NCI-H510A treated with DMSO at 0.1 percent for 48 hours (cell line): ENCODE measurements at regions not wholly inside any gene's neighbourhood (a gene's known extent, or its start where the extent isn't known, plus 50 kb on each side); places are given as distances from the start of the nearest gene placed in this dataset.
"Not testable (repeated sequence)": the region's sequence is repeated elsewhere in the genome, so short reads cannot be mapped to it uniquely, and the experiment has no call there.

ENCODE experiments used
- DNase-seq: peaks from one replicate; lab custom pipeline; 2025; lab: John Stamatoyannopoulos, UW

DNA sequence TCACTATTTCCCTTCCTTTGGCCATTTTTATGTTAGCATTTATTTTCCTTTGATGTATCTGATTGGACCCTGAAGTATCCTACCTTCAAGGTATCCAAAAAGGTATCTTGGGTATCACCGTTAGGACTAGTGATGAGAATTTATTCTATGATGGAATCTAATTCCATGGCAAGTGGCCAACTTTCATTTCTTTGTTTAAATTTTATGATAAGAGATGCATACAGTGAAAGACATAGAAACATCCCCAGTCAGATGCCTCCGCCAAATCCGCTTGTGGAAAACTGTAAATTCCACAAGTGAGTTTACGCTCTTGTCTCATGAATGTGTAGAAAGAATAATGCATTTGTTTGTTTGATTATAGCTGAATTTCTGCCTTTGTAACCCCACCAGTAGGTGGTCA is 153.7 kb upstream of the NR2F2 start:
- no peak for DNase-seq

DNA sequence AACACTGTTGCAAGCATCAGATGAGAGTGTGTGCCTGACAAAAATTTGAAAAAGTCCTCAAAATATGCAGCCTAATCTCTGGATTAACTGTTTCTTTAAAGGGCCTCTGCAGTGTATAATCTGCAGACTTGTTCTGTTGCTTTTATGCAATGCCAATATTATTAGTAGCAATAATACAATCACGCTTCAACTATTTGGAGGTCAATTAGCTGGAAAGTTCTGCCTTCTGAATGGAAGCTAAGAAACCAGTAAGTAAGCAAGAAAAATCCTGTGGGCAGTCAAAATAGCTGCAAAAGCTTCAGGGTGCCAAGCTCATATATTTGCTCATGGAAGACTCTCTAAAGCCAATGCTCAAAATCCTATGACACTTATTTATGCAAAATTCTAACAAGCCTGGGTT is 153.2 kb upstream of the NR2F2 start:
- DNase-seq = no peak

DNA sequence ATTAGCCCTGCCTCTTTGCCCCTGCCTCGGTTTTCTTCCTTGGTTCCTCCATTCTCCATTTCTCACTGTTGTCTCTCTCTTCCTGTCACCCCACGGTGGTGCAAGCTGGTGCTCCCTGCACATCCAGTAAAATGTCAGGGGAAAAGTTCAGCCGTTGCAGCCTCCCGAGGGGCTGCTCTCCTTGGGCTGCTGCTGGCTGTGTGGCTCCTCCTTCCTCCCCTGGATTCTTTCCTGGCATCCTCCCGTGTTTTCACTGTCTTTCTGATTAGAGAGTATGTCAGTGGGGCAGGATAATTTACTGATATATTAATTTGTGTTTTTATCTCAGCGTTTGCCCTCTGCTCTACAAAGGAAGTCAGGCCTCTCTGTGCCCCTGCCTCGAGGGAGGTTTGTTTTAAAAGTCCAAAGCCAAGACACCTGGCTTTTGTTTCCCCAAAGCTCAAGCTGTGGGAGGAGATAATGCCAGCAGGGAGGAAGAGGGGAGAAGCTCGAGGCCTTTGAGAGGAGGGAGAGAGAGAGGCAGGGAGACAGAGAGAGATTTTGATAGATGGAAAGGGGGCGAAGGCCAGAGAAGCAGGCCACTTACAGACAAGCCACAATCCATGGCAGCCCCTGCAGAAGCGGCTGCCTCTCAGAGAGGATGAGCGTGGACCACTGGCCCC is 150.3 kb upstream of the NR2F2 start:
- DNase-seq = no peak

DNA sequence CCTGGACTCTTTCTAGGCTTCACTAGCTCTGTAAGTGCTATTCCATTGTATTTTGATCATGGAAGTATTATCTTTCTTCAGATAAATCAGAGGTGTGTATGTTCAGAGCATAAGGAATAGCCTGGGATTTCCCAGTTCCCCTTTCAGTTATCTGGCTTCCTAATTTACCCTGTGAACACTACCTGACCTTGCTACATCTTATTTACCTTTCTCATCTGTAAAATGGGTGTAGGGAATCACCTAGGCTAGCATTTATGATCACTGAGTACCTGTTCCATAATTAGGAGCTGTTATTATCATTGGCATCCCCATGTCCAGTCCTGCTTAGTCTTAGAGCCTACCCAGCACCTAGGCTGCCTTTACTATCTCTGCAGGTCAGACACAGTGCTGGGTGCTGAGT is 149.3 kb upstream of the NR2F2 start:
- no peak for DNase-seq

DNA sequence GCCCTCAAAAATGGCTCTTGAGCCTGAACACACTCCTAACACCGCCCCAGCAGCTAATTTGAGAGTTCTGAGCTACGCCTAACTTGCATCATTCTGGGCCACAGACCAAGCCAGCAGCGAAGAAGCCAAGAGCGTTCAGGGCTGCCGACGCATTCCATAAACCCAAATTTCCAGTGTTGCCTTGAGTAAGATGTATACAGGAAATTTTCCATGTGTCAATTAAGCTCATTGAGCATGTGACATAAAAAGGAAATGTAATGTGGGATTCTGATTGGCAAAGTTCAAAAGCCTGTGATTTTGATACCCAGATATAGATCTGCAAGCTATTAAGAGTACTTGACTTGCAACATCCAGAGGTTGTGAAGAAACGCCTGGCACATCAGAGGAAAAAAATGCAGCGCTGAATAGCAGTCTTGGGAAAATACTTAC is 148.6 kb upstream of the NR2F2 start:
- DNase-seq = no peak

DNA sequence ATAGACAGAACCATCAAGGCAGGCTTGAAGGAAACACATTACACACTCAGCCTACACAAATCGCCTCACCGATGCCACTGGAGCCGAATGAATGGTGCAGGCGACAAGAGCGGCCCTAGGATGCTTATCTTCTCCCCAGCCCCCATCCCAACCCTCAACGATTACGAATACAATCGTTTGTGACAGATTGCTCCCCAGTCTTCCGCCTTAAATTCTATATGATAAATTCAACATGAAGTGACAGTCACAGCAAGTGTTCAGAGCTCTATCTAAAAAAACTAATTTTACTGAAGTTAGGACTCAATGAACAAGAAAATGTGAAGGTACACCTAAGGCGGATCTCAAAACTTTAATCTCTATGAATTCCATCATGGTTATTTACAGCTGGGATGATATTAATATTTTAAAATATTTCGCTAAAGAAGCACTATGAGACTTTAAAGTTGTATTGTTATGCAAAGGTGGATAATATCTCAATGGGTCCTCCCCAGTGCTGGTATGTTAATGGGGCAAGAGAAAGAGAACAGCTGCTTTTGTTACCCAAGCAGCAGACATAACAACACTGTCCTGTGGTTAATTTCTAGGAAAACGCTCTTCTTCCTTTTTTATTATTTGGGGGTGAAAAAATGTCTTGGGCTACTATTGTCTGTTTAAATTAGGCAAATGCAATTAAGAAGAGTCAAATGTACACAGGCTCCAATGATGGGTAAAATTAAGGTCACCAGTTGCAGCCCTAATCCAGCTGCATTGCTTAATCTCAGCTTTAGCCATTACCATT is 147.6 kb upstream of the NR2F2 start:
- no peak for DNase-seq

DNA sequence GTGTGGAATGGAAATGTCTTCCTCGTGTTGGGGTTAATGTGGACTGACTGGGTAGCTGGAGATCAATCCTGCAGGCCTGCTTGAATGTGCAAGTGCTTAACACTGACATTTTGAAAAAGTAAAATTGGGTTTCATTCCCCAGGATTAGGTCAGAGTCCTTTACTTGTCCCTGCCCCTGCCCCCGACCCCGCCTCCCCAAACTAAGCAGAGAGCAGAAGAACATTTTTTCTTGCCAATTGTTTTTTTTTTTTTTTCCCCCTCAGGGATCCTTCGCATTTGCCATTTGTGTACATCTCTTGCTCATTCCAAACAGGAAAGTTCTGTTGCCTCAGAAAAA is 147.0 kb upstream of the NR2F2 start:
- no peak for DNase-seq

DNA sequence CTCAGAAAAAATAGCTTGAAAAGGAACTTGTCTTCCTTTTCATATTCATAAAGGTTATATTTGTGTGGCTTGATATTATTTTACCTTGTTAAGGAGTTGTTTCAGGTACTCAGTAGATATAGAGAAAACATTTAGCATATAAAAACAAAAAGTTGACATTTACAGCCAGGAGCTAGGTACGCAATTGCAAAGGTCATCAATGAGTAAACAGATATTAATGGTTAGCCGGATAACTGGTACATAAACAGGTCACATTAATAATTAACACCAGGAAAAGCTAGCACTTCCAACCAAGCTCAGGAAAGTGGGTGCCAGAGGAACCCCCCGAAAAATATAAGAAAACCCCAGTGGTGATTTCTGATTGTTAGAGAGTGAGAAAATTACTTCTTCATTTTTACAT is 146.6 kb upstream of the NR2F2 start:
- no peak for DNase-seq

DNA sequence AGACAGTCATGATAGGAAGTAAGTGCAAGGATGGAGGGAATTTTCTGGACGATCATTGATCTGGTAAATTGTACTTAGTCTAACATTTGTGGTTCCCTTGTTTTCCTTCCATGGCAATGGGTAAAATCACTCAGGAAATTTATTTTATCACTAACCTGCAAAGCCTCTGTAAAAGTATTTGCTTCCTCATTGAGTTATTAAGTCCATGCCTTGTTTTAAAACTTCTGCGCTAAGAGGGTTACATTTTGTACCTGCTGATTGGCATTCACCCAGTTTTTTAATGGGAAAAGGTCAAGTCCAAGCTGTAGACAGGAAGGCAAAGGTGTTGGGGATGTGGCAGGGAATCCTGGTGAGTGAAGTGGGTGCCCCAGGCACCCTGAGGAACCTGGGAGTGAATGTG is 146.2 kb upstream of the NR2F2 start:
- DNase-seq = no peak

DNA sequence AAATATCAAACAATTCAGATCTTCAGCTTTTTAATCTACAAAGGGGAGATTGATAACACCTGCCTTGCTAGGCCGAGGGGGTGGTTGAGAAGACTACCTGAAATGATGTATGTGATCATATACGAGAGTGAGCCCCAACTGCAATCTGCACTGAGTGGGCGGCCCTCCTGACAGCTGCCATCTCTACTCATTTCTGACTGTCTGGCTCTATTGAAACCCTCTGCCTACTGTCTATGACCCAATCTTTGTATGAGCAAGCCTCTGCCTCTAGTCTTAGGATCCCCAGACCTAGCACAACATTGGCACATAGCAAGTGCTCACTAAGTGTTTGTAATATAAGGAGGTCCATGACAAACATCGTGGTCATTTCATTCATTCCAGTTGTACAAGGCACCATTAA is 144.4 kb upstream of the NR2F2 start:
- no peak for DNase-seq

DNA sequence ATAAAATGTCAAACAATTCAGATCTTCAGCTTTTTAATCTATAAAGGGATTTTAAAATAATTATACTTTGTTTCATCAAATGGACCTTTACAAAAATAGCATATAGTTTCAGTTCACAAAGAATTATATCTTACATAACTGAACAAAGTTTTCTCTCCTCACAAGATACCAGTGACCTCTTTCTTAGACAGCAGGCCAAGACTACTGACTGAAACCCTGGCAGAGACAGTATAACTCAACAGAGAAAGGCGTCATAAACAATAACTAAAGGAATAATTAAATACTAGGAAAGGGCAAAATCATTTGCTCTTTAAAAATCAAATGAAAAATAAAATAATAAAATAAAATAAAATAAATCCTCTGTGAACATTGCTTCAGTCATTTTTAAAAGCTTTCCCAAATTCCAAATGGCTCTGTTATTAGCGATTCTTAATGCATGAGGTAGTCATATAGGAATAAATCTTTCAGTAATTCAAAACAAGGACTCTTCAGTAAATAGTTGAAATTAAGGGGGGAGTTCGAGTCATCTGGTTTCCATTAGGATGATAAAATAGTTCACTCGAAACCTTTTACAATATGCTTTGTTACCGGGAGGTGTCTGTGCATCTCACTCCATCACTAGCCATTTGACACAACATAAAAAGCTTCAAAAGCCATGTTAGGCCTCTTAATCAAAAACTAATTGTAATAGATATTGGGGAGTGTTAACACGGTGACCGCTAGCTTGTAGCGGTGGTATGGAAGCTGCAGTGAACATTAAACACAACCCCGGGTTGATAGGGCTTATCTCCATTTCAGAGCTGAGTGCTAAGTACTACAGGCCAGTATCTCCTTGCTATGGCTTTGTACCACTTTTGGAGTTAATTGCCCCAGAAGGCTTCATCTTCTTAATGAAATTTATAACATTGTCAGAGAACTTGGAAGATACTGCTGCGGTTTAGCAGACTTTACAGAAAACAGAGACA is 142.9 kb upstream of the NR2F2 start:
- no peak for DNase-seq

DNA sequence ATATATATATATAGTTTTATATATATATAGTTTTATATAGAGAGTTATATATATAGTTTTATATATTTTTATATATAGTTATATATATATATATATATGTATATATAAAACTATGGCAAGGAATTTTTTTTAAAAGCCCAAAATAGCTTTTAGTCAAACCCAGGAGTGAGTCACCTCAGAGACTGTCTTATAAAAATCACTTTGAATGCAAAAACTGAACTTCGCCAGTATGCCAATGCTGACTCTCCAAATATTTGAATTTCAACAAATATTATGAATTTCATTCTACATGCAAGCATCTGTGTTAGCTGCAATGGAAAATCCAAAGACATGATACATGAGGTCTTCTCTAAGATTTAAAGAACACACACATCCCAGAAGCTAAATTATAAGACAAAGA is 132.8 kb upstream of the NR2F2 start:
- DNase-seq = no peak

DNA sequence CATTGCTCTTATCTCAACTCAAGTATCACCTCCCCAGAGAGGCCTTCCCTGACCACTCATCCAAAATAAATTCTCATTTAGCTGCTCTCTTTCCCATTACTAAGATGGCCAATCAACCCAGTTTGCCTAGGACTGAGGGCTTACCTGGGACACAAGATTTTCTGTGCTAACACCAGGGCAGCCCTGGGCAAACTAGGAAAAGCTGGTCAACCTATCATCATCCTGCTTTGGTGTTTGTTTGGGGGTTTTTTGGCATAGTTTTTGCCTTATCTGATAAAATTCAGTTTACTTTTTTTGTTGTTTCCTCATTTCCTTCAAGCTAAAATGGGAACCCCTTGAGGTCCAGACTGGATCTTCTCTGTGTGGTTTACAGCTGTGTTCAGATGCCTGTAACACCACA is 131.4 kb upstream of the NR2F2 start:
- no peak for DNase-seq

DNA sequence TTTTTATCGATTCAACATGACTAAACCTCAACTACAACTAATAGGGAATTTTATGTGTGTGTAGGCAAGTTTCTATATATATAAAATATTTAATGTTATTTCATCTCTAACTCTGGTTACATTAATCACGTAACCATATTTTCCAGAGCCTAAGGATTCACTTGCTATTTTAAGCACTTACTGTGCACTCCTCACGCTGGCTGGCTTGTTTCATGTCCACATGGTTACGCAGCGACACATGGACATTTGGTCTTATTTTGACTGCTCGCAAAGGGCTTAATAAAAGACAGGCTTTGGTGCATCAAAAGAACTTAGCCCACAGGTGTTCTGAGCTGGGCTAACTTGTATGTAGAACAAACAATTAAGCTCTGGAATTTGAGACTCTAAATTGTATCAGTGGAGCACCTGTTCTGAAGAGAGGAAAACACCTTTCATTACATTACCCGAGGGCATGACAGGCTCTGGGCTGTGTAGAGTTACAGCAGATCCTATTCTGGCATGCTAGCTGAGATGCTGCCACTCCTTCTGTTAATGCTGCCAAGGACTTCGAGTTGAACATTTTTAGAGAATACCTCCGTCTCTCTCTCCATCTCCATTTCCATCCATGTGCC is 130.0 kb upstream of the NR2F2 start:
- no peak for DNase-seq

DNA sequence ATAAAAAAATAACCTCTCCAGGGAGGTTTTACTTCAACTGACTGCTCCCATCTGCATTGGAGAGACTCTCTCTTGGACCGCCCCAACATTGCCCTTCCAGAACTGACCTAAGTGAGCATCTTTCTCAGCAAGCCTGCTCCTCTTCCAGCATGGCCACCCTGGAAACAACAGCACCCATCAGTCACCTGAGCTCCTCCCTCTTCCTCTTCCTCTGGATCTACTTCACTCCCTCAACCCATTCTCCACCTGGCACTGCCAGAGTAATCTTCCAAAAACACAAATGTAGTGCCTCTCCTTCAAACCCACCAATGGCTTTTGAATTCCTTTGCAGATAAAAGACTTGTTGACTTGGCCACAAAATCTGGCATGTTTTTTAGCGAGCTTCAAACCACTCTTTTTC is 128.8 kb upstream of the NR2F2 start:
- DNase-seq = no peak

DNA sequence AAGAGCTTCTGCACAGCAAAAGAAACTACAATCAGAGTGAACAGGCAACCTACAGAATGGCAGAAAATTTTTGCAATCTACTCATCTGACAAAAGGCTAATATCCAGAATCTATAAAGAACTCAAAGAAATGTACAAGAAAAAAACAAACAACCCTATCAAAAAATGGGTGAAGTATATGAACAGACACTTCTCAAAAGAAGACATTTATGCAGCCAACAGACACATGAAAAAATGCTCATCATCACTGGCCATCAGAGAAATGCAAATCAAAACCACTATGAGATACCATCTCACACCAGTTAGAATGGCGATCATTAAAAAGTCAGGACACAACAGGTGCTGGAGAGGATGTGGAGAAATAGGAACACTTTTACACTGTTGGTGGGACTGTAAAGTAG is 124.9 kb upstream of the NR2F2 start:
- not testable (repeated sequence) for DNase-seq

DNA sequence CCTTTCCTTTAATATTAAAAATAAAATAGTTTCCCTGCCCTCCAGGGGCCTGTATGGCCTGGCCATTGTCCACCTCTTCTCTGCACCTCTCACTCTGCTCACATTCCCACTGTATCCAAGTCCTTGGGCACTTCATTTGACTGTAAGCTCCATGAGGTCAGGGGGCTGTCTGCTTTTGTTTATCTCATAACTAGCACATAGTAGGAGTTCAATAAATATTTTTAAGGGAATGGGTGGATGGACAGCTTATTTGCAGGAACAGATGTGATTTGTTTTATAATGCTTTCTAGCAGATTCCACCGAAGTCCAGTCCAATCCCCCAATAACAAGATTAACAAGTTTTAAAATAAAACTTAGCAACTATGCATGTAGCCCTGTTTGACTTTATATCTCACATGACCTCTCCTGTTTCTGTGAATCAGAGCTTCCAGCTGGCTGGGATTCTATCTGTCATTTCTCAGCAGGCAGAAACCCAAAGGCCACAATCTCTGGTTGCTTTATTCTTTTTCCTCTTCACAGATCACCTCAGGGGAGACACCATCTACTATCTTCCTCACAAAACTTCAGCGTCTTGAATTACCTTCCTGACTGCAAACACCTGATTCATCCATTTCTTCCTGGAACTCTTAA is 123.0 kb upstream of the NR2F2 start:
- no peak for DNase-seq

DNA sequence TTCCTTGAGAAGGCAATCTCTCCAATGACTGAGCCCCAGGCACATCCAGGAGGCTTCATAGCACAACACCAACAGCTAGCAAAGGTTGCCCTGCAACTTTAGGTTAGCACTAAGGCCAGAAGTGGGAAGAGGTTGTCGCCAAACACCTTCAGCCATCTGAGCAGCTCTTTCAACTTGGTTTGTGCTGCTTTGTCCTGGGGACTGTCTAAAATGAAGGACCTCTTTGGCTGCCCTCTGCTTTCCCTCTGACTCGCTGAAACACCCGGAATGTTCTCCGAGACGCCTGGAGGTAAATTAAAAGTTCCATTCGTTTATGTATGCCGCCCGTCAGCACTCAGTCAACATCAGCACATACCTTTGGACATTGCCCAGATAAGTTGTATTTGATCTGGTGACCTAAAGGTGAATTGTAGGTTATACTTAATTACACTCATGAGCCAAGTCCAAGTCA is 121.2 kb upstream of the NR2F2 start:
- no peak for DNase-seq

DNA sequence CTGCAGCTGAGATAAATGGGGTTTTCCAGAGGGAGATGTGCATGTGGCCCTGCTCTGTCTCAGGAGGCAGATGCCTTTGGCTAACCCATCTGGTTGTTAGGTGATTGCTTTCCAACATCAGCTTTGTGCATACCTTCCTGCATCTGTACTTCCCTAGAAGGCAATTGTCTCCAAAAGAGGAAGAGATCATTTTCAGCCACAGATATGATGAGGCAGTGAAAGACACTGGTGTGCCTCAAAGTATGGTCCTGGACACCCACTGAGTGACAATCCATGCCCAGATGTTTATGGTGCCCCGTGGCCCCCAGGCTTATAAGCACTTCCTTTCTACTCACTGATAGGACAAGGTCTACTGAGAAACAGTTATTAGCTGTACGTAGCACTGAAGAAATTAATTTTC is 117.5 kb upstream of the NR2F2 start:
- no peak for DNase-seq

DNA sequence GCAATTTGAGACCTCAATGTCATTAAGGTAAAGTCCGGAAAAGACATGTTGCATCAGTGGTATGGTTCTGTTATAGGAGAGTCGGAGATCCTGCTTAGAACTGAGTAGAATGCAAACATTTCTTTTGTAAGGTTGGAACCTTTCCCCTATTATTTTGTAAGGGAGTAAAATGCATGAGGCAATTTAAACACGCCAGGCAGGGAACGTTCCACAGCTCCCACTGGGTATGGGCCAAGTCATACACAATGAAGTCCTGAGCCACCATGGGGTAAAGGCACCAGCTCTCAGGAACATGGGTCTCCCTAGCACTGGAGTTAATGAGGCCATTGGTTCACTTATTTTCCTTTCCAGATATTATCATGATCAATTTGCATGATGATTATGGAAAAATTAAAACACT is 116.6 kb upstream of the NR2F2 start:
- DNase-seq = no peak

DNA sequence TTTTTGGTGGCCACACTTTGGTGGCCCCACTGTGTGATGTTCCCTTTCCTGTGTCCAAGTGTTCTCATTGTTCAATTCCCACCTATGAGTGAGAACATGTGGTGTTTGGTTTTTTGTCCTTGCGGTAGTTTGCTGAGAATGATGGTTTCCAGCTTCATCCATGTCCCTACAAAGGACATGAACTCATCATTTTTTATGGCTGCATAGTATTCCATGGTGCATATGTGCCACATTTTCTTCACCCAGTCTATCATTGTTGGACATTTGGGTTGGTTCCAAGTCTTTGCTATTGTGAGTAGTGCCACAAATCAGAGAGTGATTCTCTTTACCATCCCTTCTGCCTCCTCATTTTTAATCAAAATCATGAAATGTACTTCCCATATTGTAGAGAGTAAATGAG is 114.0 kb upstream of the NR2F2 start:
- DNase-seq = not testable (repeated sequence)

DNA sequence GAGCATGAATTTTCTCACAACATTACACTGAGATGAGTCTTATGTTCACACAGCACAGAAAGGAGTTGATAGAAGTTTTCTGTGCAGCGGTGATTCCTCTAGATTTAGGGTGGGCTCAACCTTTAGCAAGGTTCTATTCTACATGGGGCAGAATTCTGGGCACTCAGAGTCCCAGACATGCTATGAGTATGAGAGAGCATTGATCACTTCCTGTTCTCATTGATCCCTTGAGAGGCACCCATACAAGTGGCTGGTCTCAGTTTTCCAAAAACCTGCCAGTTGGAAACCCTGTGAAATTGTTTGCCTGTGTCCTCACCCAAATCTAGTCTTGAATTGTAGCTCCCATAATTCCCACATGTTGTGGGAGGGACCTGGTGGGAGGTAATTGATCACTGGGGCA is 112.5 kb upstream of the NR2F2 start:
- no peak for DNase-seq
